ENCODE measurements at regions not wholly inside any gene's neighbourhood (a gene's known extent, or its start where the extent isn't known, plus 50 kb on each side); places are given as distances from the start of the nearest gene placed in this dataset.

- TF ChIP-seq, protein P1, sequence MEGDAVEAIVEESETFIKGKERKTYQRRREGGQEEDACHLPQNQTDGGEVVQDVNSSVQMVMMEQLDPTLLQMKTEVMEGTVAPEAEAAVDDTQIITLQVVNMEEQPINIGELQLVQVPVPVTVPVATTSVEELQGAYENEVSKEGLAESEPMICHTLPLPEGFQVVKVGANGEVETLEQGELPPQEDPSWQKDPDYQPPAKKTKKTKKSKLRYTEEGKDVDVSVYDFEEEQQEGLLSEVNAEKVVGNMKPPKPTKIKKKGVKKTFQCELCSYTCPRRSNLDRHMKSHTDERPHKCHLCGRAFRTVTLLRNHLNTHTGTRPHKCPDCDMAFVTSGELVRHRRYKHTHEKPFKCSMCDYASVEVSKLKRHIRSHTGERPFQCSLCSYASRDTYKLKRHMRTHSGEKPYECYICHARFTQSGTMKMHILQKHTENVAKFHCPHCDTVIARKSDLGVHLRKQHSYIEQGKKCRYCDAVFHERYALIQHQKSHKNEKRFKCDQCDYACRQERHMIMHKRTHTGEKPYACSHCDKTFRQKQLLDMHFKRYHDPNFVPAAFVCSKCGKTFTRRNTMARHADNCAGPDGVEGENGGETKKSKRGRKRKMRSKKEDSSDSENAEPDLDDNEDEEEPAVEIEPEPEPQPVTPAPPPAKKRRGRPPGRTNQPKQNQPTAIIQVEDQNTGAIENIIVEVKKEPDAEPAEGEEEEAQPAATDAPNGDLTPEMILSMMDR (IDR thresholded peaks at IDR 0.05; ENCODE audit: poor library complexity) = no peak
- TF ChIP-seq EZH2phosphoT487 (IDR thresholded peaks at IDR 0.05; ENCODE audit: low read depth, severe bottlenecking, unreplicated experiment) = no peak
Measured at GRCh38 chr5:142244440-142244839, 80.4 kb downstream of the SPRY4 start.
